Islet precursor cell (in vitro differentiated cells): ENCODE measurements at regions not wholly inside any gene's neighbourhood (a gene's known extent, or its start where the extent isn't known, plus 50 kb on each side); places are given as distances from the start of the nearest gene placed in this dataset.
"Not testable (repeated sequence)": the region's sequence is repeated elsewhere in the genome, so short reads cannot be mapped to it uniquely, and the experiment has no call there.

Source experiments
- DNase-seq: peaks from one replicate; pipeline ENCODE4 v3.0.0-alpha.2; 2018

DNA sequence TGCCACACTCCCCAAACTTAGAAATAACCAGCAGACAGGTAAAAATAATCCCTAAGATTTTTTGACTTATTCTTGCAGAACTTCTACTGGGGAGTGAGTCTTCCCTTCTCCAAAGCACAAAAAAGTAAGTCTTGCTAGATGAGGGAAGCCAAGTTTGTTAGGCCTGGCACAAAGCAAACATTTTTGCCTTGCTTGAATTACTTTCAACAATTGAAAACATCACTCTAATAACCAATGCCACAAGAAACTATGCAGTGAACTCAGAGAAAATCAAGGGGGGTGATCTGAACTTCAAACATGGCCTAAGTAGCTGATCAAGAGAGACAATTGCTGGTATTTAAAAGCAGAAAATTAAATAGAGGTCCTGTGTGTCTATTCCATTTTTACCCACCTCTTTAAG lies 123.6 kb upstream of the SLC1A3 start:
- no peak for DNase-seq

DNA sequence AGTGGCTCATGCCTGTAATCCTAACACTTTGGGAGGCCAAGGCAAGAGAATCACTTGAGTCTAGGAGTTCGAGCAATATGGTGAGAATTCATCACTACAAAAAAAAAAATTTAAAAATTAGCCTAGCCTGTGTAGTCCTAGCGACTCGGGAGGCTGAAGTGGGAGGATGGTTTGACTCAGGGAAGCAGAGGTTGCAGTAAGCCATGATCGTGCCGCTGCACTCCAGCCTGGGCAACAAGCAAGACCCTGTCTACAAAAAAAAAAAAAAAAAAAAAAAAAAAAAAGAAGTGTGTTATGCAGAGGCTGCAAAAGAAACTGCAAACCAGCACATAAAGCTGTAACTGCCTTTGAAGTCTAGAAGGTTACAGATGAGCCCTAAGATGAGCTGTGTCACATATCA lies 116.9 kb upstream of the SLC1A3 start:
- DNase-seq = no peak

DNA sequence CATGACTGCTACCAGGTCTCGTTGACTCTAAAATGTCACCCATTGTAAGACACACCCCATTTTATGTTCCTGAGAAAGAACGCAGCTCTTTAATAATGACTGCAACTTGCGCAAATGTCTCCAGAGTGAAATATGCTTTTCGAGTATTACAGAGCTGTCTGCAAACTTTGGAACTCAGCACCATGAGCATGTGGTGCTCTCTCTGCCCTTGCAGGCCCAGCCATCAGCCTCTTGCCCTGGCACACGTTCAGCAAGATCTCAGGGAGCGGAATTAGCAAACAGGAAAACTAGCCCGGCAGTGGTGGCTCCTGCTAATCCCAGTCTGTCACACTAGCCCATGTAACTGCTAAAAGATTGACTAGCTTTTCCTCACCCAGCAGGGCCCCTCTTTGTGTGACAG lies 114.5 kb upstream of the SLC1A3 start:
- DNase-seq = no peak

DNA sequence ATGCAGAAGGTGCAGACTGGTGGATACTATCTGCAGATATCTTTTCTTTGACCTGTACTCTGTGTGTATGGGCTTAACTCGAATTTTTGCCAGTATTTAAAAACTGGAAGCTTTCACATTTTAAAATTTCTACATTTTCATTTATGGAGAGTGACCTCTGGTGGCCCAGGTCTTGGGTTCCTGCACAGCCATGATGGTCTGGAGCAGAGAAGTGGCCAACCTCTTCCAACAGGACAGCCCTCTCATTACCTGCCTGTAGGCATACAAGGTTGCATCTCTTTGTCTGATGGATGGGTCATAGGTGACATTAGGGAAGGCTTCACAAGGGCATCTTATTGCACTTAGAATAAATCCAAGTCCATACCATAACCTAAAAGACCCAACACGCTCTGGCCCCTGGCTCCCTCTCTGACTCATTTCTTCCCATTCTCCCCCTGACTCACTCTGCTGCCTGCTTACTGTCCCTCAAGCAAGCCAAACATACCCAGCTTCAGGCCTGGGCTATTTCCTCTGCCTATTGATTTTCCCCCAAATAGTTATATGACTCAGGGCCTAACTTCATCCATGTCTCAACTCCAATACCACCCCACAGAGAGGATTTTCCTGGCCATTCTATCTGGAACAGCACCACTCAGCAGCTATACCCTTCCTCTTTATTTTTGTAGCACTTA lies 113.3 kb upstream of the SLC1A3 start:
- DNase-seq = peak; percentile 67

DNA sequence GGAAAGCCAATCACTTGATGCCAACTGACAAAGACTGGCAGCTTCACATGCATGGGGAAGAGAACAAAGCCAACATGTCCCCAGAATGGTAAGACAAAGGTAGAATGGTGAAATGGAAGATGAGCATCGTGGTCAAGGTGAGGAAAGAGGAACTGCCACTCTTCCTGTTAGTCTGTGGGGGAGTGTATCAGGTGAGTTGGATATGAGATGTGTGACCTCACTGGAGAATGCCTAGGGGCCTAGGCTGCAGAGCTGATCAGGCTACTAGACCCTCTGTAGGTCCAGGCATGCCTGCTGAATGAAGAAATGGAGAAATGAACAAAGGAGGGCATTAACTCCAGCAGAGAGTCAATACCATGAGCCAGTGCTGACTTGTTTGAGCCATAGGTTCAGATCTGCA lies 112.4 kb upstream of the SLC1A3 start:
- DNase-seq = no peak

DNA sequence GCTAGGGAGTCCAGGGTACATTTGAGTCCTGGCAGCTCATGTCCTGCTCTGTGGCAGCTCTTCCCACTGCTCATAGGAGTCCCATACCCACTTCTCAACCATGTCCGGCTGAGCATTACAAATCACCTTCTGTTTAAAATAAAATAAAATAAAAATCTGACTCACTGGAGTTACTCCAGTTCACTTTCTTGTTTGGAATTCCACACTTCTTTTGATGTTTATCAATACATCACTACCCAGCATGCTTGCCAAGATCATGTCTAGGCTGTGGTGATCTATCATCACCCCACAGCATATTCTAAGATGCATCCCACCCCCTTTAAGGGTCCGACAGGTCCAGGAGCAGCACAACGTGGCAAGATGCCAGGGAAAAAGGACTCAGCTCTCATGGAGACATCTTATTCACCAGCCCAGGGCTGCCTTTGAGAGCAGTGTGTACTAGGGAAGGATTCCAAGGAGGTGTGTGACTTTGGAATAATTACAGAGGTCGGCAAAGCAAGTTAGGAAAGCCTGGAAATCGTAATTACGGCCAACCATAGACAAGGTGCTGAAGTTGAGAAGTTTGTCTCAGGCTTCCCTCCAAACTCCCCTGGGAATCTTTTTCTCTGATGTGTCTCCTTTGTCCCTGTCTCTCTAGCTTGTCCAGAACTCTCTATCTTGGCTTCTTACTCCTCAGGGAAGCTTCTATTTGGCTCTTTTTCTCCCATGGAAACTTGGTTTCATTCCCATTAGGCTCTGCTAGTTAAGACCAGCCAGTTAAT lies 111.4 kb upstream of the SLC1A3 start:
- DNase-seq = no peak

DNA sequence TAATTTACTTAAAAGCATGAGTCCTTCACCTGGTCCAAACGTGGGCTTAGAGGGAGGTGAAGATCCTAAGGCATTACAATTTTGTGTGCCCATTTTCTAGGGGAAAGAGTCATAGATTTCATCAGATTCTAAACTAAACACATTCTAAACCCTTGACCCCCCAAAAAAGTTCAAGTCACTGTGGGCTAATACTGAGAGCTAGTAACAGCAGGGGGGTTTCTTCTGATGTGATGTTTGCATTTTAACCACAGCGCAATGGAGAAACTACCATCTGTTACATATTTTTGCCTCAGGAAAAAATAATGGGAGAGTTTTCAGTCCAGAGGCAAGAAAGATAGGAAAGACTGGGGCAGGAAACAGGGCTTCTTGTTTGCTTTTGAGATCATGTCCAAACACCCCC lies 110.8 kb upstream of the SLC1A3 start:
- DNase-seq = no peak

DNA sequence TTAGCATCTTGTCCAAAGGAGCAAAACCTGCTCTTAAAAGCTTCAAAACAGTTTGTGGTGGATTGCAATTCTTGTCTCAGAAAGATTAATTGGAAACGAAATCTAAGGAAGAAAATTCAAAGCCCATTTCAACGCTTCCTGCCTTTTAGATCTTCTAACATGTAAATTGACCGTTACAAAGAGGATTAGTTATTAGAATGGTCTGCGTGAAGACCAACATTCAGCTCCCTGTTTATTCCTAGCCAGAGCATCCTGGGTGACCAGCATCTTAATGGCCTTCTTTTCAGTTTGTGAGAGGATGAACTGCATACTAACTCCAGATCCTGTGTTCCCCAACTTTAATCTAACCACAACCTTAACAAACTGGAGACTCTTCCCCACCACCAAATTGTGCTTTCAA lies 109.9 kb upstream of the SLC1A3 start:
- DNase-seq = no peak

DNA sequence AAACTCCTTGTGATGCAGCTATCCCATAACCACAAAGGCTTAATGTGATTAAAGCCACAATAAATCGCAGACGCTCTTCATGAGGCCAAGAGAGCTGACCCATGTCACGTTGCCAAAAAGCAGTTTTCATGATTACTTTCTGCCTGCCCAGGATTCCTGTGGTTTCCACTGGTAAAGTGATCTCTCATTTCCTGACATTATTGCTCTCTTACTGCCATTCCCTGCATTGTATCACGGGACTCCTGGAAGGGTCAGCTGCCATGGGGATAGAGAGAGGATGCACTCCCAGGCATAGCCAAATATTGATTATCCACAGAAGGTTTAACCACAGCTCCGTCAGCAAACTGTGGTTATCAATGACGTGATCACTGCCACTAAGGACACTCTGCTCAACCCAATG lies 103.8 kb upstream of the SLC1A3 start:
- peak; percentile 84 for DNase-seq

DNA sequence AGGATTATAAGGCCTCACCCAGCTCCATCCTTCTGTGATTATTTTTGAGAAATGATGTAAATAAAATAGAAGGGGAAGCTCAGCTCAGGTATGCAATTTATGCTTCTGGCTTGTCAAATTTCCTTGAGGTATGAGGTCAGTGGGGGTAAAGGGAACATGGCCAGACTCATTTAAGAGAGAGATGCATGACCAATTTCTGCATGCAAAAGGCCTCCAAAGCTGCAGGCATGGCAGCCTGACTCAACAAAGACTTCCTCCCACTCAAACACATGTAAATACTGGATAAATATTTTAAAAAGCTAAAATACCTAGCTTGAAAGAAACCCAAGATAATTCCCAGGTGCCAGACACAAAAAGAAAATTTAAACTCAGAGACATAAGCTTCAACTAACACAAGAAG lies 101.4 kb upstream of the SLC1A3 start:
- DNase-seq = no peak

DNA sequence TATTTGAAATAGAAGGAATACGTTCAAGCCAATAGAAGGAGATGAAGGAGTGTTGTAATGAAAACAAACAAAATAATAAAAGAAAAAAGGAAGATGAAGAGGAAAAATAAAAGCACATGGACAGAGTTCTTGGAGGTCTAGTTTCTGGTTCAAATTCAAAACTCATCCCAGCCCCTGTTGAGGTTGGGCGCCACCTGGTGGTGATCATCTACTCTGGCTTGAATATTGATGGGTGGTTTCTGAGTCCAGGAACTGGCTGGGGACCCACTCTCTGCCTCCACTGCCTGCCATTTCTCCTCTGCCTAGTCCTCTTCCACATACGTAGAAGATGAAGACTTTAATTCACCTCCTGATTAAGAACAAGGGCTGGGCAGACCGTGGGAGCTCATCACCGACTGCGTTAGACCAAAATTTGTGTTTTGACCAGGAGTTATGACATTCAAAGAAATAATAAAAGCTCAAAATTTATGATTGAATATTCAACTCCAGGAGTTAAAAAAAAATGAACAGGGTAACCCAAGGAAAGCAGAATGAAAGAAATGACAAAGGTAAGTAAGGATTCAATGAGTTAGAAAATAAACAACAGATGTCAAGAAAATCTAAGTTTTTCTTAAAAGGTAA lies 99.0 kb upstream of the SLC1A3 start:
- DNase-seq = peak; percentile 84

DNA sequence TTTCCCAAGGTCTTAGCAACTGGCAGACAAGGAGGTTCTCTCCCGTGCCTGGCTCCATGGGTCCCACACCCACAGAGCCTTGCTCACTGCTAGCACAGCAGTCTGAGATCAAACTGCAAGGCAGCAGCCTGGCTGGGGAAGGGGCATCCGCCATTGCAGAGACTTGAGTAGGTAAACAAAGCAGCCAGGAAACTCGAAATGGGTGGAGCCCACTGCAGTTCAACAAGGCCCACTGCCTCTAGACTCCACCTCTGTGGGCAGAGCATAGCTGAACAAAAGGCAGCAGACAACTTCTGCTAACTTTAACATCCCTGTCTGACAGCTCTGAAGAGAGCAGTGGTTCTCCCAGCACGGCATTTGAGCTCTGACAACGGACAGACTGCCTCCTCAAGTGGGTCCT lies 98.1 kb upstream of the SLC1A3 start:
- DNase-seq = not testable (repeated sequence)

DNA sequence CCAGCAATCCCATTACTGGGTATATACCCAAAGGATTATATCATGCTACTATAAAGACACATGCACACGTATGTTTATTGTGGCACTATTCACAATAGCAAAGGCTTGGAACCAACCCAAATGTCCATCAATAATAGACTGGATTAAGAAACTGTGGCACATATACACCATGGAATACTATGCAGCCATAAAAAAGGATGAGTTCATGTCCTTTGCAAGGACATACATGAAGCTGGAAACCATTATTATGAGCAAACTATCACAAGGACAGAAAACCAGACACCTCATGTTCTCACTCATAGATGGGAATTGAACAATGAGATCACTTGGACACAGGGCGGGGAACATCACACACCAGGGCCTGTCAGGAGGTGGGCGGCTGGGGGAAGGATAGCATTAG lies 92.8 kb upstream of the SLC1A3 start:
- DNase-seq = not testable (repeated sequence)

DNA sequence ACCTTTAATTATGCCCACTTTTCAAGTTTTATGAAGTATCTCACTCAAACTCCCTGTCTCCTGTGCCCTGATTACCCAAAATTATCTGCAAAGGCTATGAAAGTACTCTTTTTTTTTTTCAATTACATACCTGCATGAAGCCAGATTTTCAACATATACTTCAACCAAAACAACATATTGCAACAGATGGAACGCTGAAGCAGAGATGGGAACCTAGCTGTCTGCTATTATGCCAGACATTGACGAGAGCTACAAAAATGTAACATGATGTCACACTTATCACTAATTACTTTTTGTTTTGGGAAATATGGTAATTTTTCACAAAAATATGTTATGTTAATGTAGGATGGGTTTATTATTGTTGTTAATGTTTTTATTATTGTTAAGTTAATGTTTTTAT lies 86.5 kb upstream of the SLC1A3 start:
- no peak for DNase-seq

DNA sequence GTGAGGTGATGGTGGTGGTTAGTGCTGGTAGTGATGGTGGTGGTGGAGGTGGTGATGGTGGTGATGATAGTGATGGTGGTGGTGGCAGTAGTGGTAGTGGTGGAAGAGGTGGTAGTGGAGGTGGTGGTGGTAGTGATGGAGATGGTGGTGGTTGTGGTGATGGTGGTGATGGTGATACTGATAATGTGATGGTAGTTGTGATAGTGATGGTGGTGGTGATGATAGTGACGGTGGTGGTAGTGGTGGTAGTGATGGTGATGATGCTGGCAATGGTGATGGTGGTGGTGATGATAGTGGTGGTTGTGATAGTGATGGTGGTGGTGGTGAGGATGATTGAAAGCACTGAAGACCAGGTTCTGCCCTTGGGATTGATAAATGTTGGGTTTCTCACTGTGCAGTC lies 85.2 kb upstream of the SLC1A3 start:
- DNase-seq = no peak

DNA sequence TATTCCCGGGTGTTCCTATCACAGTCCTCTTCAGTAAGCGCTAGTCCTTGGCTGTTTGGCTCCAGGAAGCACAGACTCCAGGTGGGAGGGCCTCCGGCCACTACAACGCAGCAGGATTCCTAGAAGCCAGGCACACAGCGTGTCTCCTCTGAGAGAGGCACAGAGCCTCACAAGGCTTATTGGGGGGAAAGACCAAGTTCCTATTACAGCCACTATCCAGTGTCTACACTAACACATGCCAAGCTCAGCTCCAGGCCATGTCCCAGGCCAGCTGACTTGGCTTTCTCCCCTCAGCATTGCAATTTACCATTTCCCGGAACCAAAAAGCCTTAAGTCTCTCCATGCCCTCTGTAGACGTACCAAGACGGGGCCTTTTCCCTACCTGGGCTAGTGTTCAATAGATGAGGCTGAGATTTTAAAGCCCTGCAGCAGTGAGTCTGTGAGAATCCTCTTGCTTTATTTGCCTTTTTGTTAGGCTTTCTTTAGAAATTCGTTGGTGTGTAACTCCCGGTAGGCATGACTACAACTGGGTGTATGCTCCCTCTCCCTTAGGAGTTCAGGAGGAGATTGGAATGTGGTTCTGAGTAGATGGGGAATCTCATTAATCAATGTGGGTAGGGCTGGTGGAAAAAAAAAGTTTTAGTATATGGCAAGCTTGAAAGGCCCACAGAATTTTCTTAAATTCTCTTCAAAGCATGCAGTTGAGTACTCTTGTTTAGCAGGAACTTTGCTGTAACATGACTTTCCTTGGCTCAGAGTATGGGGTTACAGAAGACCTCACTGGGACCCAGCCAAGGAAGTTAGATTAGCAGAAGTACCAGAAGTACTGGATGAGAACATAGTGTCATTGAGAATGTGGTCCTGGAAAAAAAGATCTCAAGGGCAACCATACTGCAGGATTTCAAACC lies 84.3 kb upstream of the SLC1A3 start:
- no peak for DNase-seq

DNA sequence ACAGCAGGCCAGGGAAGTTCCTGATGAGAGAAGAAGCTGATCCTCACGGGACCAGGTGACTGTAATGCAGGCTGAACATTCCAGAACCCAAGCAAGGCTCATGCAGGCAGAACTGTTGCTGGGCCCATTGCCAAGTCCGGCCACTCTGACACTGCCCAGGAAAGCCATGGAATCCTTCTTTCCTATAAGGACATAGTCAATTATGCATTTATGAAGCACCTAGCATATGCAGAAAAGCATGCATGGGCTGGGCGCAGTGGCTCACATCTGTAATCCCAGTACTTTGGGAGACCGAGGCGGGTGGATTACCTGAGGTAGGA lies 83.7 kb upstream of the SLC1A3 start:
- DNase-seq = no peak

DNA sequence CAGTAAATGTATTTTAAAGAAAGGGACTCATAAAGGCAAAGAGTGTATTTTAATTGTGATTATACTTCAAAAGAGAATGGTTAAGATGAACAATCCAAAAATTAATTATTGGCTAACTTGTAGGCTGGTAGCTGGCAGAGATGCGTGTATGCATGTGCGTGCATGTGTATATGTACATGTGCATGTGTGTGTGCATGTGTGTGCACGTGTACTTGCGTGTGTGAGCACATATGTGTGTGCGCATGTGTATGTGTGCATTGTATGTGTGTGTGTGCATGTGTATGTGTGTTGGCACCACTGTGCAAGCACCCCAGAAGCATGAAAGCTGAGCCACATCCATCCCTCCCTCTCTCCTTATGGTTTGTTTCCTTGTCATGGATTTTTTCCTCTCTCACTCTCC lies 83.0 kb upstream of the SLC1A3 start:
- no peak for DNase-seq

DNA sequence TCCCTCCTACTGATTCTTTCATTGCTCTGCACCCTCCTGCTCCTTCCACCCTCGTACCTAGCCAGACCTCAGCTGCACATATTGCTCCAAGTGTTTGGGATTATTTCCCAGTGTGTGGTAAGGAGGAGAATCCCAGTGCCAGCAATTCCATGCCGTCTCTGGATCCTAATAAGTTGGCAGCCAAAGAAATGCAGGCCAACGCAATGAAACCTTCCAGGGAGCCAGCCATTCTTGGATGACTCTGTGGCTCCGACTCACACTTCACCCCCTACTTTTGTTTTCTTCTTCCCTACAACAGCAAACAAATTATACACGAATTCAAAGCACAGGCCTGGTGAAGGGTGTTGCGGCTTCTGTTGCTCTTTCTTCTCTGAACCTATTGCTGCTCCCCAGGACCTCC lies 82.5 kb upstream of the SLC1A3 start:
- no peak for DNase-seq

DNA sequence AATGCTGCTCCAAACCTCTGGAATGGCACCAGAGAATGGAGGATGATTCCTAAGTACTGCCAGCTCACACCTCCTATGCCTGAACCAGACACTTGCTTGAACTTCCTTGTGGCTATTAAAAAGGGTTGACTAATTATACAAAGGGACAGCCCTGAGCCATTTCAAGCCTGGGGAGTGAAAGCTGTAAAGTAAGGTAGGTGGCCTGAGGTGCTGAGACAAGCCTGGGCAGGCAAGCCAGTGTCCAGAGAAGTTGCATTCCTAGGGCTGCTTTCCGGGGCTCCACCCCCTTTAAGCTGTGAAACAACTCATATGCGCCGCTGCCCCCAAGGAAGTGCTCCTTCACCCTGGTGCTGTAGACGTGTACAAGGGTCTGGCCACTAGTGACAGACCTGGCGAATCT lies 79.9 kb upstream of the SLC1A3 start:
- DNase-seq = no peak

DNA sequence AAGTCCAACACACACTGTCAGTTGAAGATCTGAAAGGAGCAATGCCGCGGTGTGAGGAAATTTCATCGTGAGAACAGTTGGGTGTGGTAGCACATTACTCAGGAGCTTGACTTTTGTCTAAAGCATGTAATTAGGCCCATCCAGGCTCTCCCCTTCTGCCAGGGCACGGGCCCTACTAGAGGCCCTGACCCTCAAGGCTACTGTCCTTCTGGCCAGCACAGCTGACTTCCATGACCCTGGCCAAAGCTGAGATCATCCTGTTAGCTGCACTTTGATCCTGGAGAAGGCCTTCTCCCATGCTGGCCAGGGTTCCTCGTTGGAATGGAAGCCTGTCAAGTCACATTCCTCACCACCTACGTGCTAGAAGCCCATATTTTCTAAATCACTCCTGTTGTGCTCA lies 77.8 kb upstream of the SLC1A3 start:
- DNase-seq = peak; percentile 58

DNA sequence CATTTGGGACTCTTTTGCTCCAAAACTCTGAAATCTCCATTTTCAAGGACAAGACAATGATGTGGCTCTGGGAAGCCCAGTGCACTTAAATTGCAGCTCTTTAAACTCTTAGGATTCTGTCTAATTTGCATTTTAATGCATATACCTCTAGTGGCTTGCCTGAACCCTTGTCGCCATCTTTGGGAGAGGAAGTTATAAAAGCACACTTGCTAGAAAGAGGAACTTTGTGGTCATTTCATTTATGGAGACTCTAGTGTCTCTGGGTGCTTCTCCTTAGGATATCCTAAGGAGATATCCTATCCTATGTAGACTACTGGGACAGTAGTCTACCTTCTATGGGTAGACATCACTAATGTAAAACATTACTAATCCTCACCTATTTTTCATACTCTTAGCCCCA lies 77.3 kb upstream of the SLC1A3 start:
- no peak for DNase-seq

DNA sequence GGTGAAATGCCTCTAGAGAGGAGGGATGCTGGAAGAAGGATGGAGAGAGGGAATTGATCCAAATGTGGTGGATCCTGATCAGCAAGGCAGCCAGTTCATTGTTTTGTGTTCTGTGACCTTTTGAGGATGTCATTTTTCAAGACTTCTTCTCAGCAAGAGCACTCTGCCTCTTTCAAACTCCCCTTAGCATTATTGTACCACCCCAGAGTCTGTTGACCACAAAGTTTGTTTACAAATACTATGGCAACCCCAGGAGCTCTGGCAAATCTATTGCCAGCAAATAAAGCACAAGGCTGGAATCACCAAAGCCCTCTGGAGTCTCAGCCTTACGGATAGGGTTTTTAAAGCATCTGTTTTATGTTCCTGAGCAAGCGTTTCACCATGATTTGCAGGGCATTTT lies 76.2 kb upstream of the SLC1A3 start:
- no peak for DNase-seq

DNA sequence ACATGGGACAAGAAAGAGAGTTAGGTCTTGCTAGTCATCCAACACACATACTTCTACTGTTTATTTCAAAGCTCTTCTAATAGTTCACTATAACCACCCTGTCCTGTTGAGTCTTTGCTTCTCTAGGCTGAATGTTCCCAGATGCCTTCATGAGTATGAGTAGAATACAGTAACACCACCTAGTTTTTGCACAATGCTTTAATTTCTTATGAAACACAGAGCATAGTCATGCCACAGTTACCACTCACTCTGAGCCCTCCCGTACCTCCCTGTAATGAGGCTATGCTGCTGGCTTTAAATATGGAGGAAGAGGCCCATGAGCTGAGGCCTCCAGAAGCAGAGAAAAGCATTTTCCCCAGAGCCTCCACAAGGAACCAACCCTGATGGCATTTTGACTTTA lies 75.0 kb upstream of the SLC1A3 start:
- DNase-seq = no peak
